ENCODE measurements at regions not wholly inside any gene's neighbourhood (a gene's known extent, or its start where the extent isn't known, plus 50 kb on each side); places are given as distances from the start of the nearest gene placed in this dataset.

GRCh38 chrX:115940348-115940747, 230.2 kb upstream of the AGTR2 start:
- TF ChIP-seq, protein P1, sequence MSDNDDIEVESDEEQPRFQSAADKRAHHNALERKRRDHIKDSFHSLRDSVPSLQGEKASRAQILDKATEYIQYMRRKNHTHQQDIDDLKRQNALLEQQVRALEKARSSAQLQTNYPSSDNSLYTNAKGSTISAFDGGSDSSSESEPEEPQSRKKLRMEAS (IDR thresholded peaks at IDR 0.05), result no peak
- TF ChIP-seq TCF12 (IDR thresholded peaks at IDR 0.05; ENCODE audit: low read depth), result no peak
- TF ChIP-seq, protein P2, sequence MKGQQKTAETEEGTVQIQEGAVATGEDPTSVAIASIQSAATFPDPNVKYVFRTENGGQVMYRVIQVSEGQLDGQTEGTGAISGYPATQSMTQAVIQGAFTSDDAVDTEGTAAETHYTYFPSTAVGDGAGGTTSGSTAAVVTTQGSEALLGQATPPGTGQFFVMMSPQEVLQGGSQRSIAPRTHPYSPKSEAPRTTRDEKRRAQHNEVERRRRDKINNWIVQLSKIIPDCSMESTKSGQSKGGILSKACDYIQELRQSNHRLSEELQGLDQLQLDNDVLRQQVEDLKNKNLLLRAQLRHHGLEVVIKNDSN (IDR thresholded peaks at IDR 0.05), result no peak
- TF ChIP-seq YY1 (IDR thresholded peaks at IDR 0.05; ENCODE audit: low read depth), result no peak
- no peak for TF ChIP-seq FOXM1 (IDR thresholded peaks at IDR 0.05; ENCODE audit: borderline replicate concordance, low read depth)
- TF ChIP-seq, protein P3, sequence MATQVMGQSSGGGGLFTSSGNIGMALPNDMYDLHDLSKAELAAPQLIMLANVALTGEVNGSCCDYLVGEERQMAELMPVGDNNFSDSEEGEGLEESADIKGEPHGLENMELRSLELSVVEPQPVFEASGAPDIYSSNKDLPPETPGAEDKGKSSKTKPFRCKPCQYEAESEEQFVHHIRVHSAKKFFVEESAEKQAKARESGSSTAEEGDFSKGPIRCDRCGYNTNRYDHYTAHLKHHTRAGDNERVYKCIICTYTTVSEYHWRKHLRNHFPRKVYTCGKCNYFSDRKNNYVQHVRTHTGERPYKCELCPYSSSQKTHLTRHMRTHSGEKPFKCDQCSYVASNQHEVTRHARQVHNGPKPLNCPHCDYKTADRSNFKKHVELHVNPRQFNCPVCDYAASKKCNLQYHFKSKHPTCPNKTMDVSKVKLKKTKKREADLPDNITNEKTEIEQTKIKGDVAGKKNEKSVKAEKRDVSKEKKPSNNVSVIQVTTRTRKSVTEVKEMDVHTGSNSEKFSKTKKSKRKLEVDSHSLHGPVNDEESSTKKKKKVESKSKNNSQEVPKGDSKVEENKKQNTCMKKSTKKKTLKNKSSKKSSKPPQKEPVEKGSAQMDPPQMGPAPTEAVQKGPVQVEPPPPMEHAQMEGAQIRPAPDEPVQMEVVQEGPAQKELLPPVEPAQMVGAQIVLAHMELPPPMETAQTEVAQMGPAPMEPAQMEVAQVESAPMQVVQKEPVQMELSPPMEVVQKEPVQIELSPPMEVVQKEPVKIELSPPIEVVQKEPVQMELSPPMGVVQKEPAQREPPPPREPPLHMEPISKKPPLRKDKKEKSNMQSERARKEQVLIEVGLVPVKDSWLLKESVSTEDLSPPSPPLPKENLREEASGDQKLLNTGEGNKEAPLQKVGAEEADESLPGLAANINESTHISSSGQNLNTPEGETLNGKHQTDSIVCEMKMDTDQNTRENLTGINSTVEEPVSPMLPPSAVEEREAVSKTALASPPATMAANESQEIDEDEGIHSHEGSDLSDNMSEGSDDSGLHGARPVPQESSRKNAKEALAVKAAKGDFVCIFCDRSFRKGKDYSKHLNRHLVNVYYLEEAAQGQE (IDR thresholded peaks at IDR 0.05; ENCODE audit: low read depth), result no peak
- no peak for TF ChIP-seq TAF1 (IDR thresholded peaks at IDR 0.05; ENCODE audit: low read depth)
- TF ChIP-seq ZBTB7A (IDR thresholded peaks at IDR 0.05; ENCODE audit: low read depth), result no peak
- TF ChIP-seq TEAD4 (IDR thresholded peaks at IDR 0.05), result no peak
- TF ChIP-seq EP300 (IDR thresholded peaks at IDR 0.05; ENCODE audit: borderline replicate concordance), result no peak
- TF ChIP-seq NFIC (IDR thresholded peaks at IDR 0.05), result no peak
- TF ChIP-seq CEBPB (IDR thresholded peaks at IDR 0.05), result no peak
- TF ChIP-seq CREB1 (IDR thresholded peaks at IDR 0.05; ENCODE audit: low read depth), result no peak
- no peak for TF ChIP-seq EGR1 (IDR thresholded peaks at IDR 0.05)
- no peak for TF ChIP-seq RAD21 (IDR thresholded peaks at IDR 0.05; ENCODE audit: low read depth)

- no peak for TF ChIP-seq ZBTB7A (IDR thresholded peaks at IDR 0.05; ENCODE audit: low read depth)
- no peak for TF ChIP-seq FOXM1 (IDR thresholded peaks at IDR 0.05; ENCODE audit: borderline replicate concordance, low read depth)
- no peak for TF ChIP-seq TEAD4 (IDR thresholded peaks at IDR 0.05)
- no peak for TF ChIP-seq NFIC (IDR thresholded peaks at IDR 0.05)
- TF ChIP-seq, protein P3 (IDR thresholded peaks at IDR 0.05; ENCODE audit: low read depth), result no peak
- TF ChIP-seq CEBPB (IDR thresholded peaks at IDR 0.05), result no peak
- no peak for TF ChIP-seq TAF1 (IDR thresholded peaks at IDR 0.05; ENCODE audit: low read depth)
- no peak; the same call in 1 of the 2 replicates for TF ChIP-seq YY1 (IDR thresholded peaks at IDR 0.05; ENCODE audit: low read depth)
- TF ChIP-seq EP300 (IDR thresholded peaks at IDR 0.05; ENCODE audit: borderline replicate concordance), result peak; percentile 14; the same call in 1 of the 2 replicates
- peak; percentile 86 for TF ChIP-seq RAD21 (IDR thresholded peaks at IDR 0.05; ENCODE audit: low read depth)
- no peak for TF ChIP-seq TCF12 (IDR thresholded peaks at IDR 0.05; ENCODE audit: low read depth)
- TF ChIP-seq CREB1 (IDR thresholded peaks at IDR 0.05; ENCODE audit: low read depth), result no peak
- TF ChIP-seq EGR1 (IDR thresholded peaks at IDR 0.05), result no peak
- TF ChIP-seq, protein P2 (IDR thresholded peaks at IDR 0.05), result no peak
- TF ChIP-seq, protein P1 (IDR thresholded peaks at IDR 0.05), result no peak
Measured at GRCh38 chrX:115940888-115941332, 229.6 kb upstream of the AGTR2 start.

DNA sequence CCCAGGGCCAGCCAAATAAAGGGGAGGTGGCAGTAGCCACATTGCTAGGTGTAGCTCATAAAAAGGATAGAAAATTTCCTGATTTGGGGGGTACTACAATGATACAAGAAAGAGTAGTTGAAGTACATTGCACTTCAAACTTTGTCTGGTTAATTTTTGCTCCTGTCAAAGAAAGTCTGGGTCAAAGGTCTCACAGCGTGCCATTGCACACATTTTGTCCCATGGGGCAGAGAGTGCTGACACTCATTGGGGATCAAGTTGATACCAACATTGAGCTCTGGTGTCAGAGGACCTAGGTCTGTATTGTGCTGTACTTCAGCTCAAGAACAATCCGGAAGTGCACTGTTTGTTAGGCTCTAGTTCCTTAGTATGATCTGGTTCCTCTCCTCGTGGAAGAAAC, 229.2 kb upstream of the AGTR2 start:
- TF ChIP-seq TAF1 (IDR thresholded peaks at IDR 0.05; ENCODE audit: low read depth) (no peak), YY1 (IDR thresholded peaks at IDR 0.05; ENCODE audit: low read depth) (no peak), TEAD4 (IDR thresholded peaks at IDR 0.05) (no peak), CREB1 (IDR thresholded peaks at IDR 0.05; ENCODE audit: low read depth) (no peak), EP300 (IDR thresholded peaks at IDR 0.05; ENCODE audit: borderline replicate concordance) (no peak), RAD21 (IDR thresholded peaks at IDR 0.05; ENCODE audit: low read depth) (no peak)
- TF ChIP-seq, protein P1 (IDR thresholded peaks at IDR 0.05), result no peak
- TF ChIP-seq, protein P2 (IDR thresholded peaks at IDR 0.05), result no peak

GRCh38 chrX:115946059-115946458, 224.5 kb upstream of the AGTR2 start:
- TF ChIP-seq EP300 (IDR thresholded peaks at IDR 0.05; ENCODE audit: borderline replicate concordance), result no peak
- no peak for TF ChIP-seq CREB1 (IDR thresholded peaks at IDR 0.05; ENCODE audit: low read depth)
- no peak for TF ChIP-seq TCF12 (IDR thresholded peaks at IDR 0.05; ENCODE audit: low read depth)
- no peak for TF ChIP-seq CEBPB (IDR thresholded peaks at IDR 0.05)
- no peak for TF ChIP-seq NFIC (IDR thresholded peaks at IDR 0.05)
- TF ChIP-seq, protein P1 (IDR thresholded peaks at IDR 0.05), result no peak
- no peak for TF ChIP-seq EGR1 (IDR thresholded peaks at IDR 0.05)
- no peak for TF ChIP-seq ZBTB7A (IDR thresholded peaks at IDR 0.05; ENCODE audit: low read depth)
- TF ChIP-seq RAD21 (IDR thresholded peaks at IDR 0.05; ENCODE audit: low read depth), result no peak
- no peak for TF ChIP-seq FOXM1 (IDR thresholded peaks at IDR 0.05; ENCODE audit: borderline replicate concordance, low read depth)
- TF ChIP-seq TAF1 (IDR thresholded peaks at IDR 0.05; ENCODE audit: low read depth), result no peak
- no peak for TF ChIP-seq YY1 (IDR thresholded peaks at IDR 0.05; ENCODE audit: low read depth)
- TF ChIP-seq, protein P3 (IDR thresholded peaks at IDR 0.05; ENCODE audit: low read depth), result no peak
- TF ChIP-seq, protein P2 (IDR thresholded peaks at IDR 0.05), result no peak
- no peak for TF ChIP-seq TEAD4 (IDR thresholded peaks at IDR 0.05)
